ENCODE measurements at regions not wholly inside any gene's neighbourhood (a gene's known extent, or its start where the extent isn't known, plus 50 kb on each side); places are given as distances from the start of the nearest gene placed in this dataset.

DNA sequence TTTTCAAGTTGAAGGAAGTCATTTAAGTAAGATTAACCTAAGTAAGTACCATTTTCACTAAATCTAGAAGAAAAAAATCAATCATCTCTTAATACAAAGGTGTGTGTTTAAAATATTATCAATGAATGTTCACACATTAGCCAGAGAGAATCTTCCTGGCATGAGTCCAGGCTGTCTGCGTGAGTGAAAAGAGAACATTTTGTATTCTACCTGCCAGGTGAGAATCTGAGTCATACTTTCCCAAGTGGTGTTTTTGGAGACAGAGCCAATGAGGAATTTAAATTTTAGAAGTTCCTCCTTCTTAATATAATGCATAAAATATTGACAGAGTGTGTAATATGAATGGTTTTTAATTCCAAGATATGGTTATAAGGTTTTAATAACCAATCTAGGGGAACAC, 371.8 kb upstream of the NR3C2 start:
- intact Hi-C loops (cut with micrococcal nuclease): no loop called here
- Histone ChIP-seq H3K4me3 (ENCODE audit: control extremely low read depth in 1 of 5, extremely low read depth in 1 of 5, insufficient read depth in 1 of 5, low read depth in 2 of 5, low read length in 4 of 5) (no peak overlapping the region), H3K27me3 (replicated peaks in 1 of 4; ENCODE audit: control extremely low read depth in 1 of 4, control insufficient read depth in 3 of 4, insufficient read depth in 4 of 4, low read length in 3 of 4) (no peaks in the 10 kb centered on the region), H3K9me3 (ENCODE audit: control extremely low read depth in 1 of 3, control insufficient read depth in 2 of 3, insufficient read depth in 1 of 3, low read length in 2 of 3) (no peaks in the 10 kb centered on the region), H3K36me3 (replicated peaks in 1 of 2; ENCODE audit: control extremely low read depth in 1 of 2, control insufficient read depth in 1 of 2, extremely low read depth in 1 of 2, insufficient read depth in 2 of 2, low read length in 1 of 2) (no peaks in the 10 kb centered on the region), H3K4me1 (ENCODE audit: control insufficient read depth in 2 of 2, insufficient read depth in 2 of 2, low read length in 2 of 2) (no peaks in the 10 kb centered on the region), H3K4me2 (replicated peaks; ENCODE audit: low read depth, low read length, poor library complexity, severe bottlenecking) (no peak overlapping the region), H3K9ac (ENCODE audit: low read length) (no peak overlapping the region), H4K20me1 (ENCODE audit: control insufficient read depth, insufficient read depth, low read length, poor library complexity, severe bottlenecking) (no peaks in the 10 kb centered on the region), H3K27ac (ENCODE audit: low read length in 2 of 2) (no peak overlapping the region), H2AFZ (ENCODE audit: insufficient read depth, low read depth, low read length, poor library complexity, severe bottlenecking) (no peak overlapping the region), H3K79me2 (ENCODE audit: control insufficient read depth, insufficient read depth, low read length) (no peaks in the 10 kb centered on the region)
- no peaks in the 10 kb centered on the region for H3K27me3 Mint-ChIP-seq
- H3K9me3 Mint-ChIP-seq (ENCODE audit: insufficient read depth): peaks cover 3% of the 10 kb centered on the region
- no peaks in the 10 kb centered on the region for H3K4me1 Mint-ChIP-seq
- TF ChIP-seq, protein P1, sequence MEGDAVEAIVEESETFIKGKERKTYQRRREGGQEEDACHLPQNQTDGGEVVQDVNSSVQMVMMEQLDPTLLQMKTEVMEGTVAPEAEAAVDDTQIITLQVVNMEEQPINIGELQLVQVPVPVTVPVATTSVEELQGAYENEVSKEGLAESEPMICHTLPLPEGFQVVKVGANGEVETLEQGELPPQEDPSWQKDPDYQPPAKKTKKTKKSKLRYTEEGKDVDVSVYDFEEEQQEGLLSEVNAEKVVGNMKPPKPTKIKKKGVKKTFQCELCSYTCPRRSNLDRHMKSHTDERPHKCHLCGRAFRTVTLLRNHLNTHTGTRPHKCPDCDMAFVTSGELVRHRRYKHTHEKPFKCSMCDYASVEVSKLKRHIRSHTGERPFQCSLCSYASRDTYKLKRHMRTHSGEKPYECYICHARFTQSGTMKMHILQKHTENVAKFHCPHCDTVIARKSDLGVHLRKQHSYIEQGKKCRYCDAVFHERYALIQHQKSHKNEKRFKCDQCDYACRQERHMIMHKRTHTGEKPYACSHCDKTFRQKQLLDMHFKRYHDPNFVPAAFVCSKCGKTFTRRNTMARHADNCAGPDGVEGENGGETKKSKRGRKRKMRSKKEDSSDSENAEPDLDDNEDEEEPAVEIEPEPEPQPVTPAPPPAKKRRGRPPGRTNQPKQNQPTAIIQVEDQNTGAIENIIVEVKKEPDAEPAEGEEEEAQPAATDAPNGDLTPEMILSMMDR (IDR thresholded peaks at IDR 0.05): no peak
- TF ChIP-seq EZH2 (IDR thresholded peaks at IDR 0.05; ENCODE audit: borderline replicate concordance, insufficient read depth, low read depth, low read length, poor library complexity, severe bottlenecking): no peak
- POLR2A ChIA-PET: no interaction called here
- ATAC-seq (ENCODE audit: low read depth) (no peak), DNase-seq (no peak)
- no peak overlapping the region for H3K4me3 Mint-ChIP-seq
- no peak overlapping the region for H3K27ac Mint-ChIP-seq
- CTCF ChIA-PET: no interaction called here
- whole genome bisulfite sequencing (ENCODE audit: insufficient coverage): no CpG with 5 or more reads among the region's 1 CpG

DNA sequence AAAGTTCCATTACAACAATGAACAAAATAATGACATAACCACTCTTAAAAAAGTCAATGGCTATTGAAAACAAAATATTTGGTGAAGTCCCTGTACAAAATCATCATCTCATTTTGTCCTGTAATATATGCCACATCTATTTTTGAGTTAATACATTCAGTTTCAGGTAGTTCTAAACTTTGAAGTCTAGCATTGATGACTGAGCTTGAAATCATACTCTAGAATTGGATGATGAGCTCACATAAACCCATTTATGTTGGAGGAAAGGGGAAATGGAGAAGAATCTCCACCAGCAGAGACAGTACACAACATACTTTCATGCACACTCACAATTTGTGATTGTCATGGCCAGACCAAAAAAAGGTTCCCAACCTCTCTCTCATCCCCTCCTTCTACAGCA, 371.1 kb upstream of the NR3C2 start:
- ChIA-PET POLR2A (no interaction called here), CTCF (no interaction called here)
- Histone ChIP-seq H3K4me2 (replicated peaks; ENCODE audit: low read depth, low read length, poor library complexity, severe bottlenecking) (no peak overlapping the region), H2AFZ (ENCODE audit: insufficient read depth, low read depth, low read length, poor library complexity, severe bottlenecking) (no peak overlapping the region), H3K4me1 (ENCODE audit: control insufficient read depth in 2 of 2, insufficient read depth in 2 of 2, low read length in 2 of 2) (no peaks in the 10 kb centered on the region), H3K9ac (ENCODE audit: low read length) (no peak overlapping the region), H3K36me3 (replicated peaks in 1 of 2; ENCODE audit: control extremely low read depth in 1 of 2, control insufficient read depth in 1 of 2, extremely low read depth in 1 of 2, insufficient read depth in 2 of 2, low read length in 1 of 2) (no peaks in the 10 kb centered on the region), H3K4me3 (ENCODE audit: control extremely low read depth in 1 of 5, extremely low read depth in 1 of 5, insufficient read depth in 1 of 5, low read depth in 2 of 5, low read length in 4 of 5) (no peak overlapping the region), H3K79me2 (ENCODE audit: control insufficient read depth, insufficient read depth, low read length) (no peaks in the 10 kb centered on the region), H4K20me1 (ENCODE audit: control insufficient read depth, insufficient read depth, low read length, poor library complexity, severe bottlenecking) (no peaks in the 10 kb centered on the region), H3K27ac (ENCODE audit: low read length in 2 of 2) (no peak overlapping the region), H3K27me3 (replicated peaks in 1 of 4; ENCODE audit: control extremely low read depth in 1 of 4, control insufficient read depth in 3 of 4, insufficient read depth in 4 of 4, low read length in 3 of 4) (no peaks in the 10 kb centered on the region), H3K9me3 (ENCODE audit: control extremely low read depth in 1 of 3, control insufficient read depth in 2 of 3, insufficient read depth in 1 of 3, low read length in 2 of 3) (no peaks in the 10 kb centered on the region)
- no peak for ATAC-seq (ENCODE audit: low read depth)
- Mint-ChIP-seq H3K4me3 (no peak overlapping the region), H3K4me1 (no peaks in the 10 kb centered on the region), H3K27me3 (no peaks in the 10 kb centered on the region), H3K9me3 (ENCODE audit: insufficient read depth) (peaks cover 3% of the 10 kb centered on the region), H3K27ac (no peak overlapping the region)
- no peak for DNase-seq
- TF ChIP-seq EZH2 (IDR thresholded peaks at IDR 0.05; ENCODE audit: borderline replicate concordance, insufficient read depth, low read depth, low read length, poor library complexity, severe bottlenecking): no peak
- TF ChIP-seq, protein P1 (IDR thresholded peaks at IDR 0.05): no peak
- intact Hi-C loops (cut with micrococcal nuclease): no loop called here

Measured in B cell (primary cell).